Parathyroid adenoma (tissue), 2 donors: ENCODE measurements at regions not wholly inside any gene's neighbourhood (a gene's known extent, or its start where the extent isn't known, plus 50 kb on each side); places are given as distances from the start of the nearest gene placed in this dataset.

ENCODE experiments used
- H2AFZ ChIP-seq: fragments of 300-600 bp; sonication (generic); one replicate; pipeline ENCODE4 v1.7.0; 2017; ENCODE audit warnings: antibody characterized with exemption, mild to moderate bottlenecking
- H3K27ac ChIP-seq: fragments of 300-600 bp; sonication (generic); one replicate; pipeline ENCODE4 v1.7.0; 2017
- H3K27me3 ChIP-seq: fragments of 300-600 bp; sonication (generic); one replicate; pipeline ENCODE4 v1.7.0; 2017; ENCODE audit warnings: low read length; ENCODE audit not compliant: control insufficient read depth, insufficient read depth
- H3K36me3 ChIP-seq: fragments of 300-600 bp; sonication (generic); one replicate; pipeline ENCODE4 v1.7.0; 2017; ENCODE audit warnings: low read length; ENCODE audit not compliant: control insufficient read depth, insufficient read depth
- H3K4me1 ChIP-seq: fragments of 300-600 bp; sonication (generic); one replicate; pipeline ENCODE4 v1.7.0; 2017; ENCODE audit warnings: control low read depth
- H3K4me2 ChIP-seq: fragments of 300-600 bp; sonication (generic); one replicate; pipeline ENCODE4 v1.7.0; 2017; ENCODE audit warnings: low read length
- H3K4me3 ChIP-seq: fragments of 300-600 bp; sonication (generic); one replicate; pipeline ENCODE4 v1.7.0; 2017; ENCODE audit warnings: low read depth, low read length
- H3K79me2 ChIP-seq: fragments of 300-600 bp; sonication (generic); one replicate; pipeline ENCODE4 v1.7.0; 2017; ENCODE audit warnings: control low read depth
- H3K9ac ChIP-seq: fragments of 300-600 bp; sonication (generic); one replicate; pipeline ENCODE4 v1.7.0; 2017; ENCODE audit warnings: mild to moderate bottlenecking
- H3K9me3 ChIP-seq: fragments of 300-600 bp; sonication (generic); one replicate; pipeline ENCODE4 v1.7.0; 2017; ENCODE audit warnings: low read length; ENCODE audit not compliant: control insufficient read depth
- CTCF ChIP-seq: fragments of 300-600 bp; sonication (generic); IDR thresholded peaks from one replicate; pipeline ENCODE4 v1.7.0; 2017; ENCODE audit warnings: antibody characterized with exemption, mild to moderate bottlenecking
- donor health status: primary hyperparathyroidism.

DNA sequence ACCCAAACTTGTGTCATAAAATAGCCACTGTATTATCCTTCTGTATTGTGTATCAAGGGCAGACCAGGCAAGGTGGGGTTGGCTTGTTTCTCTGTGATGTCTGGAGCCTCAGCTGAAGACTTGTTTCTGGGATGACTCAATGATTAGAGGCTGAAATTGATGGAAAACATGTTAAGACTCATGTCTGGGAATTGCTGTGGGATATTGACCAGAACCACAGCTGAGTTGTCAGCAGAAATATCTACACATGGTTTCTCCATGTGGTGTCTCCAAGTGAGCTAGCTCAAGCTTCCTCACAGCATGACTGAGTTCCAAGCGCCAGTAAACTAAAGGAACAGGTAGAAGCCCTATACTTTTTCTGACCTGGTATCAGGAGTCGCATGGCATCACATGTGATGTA lies 128.5 kb upstream of the SYNDIG1 start:
- Histone ChIP-seq H3K9ac (no peak overlapping the region), H3K27me3 (no peaks in the 10 kb centered on the region), H3K4me2 (no peak overlapping the region), H2AFZ (no peak overlapping the region), H3K27ac (no peak overlapping the region), H3K36me3 (no peaks in the 10 kb centered on the region), H3K9me3 (no peaks in the 10 kb centered on the region), H3K4me1 (no peaks in the 10 kb centered on the region), H3K4me3 (no peak overlapping the region), H3K79me2 (no peaks in the 10 kb centered on the region)
- TF ChIP-seq CTCF = no peak

- no peak overlapping the region for H3K27ac ChIP-seq
- H3K27me3 ChIP-seq = no peaks in the 10 kb centered on the region
- no peaks in the 10 kb centered on the region for H3K9me3 ChIP-seq
- no peak overlapping the region for H3K9ac ChIP-seq
- no peaks in the 10 kb centered on the region for H3K79me2 ChIP-seq
- H2AFZ ChIP-seq = no peak overlapping the region
- H3K4me2 ChIP-seq = no peak overlapping the region
- no peak for TF ChIP-seq CTCF
- H3K4me1 ChIP-seq = no peaks in the 10 kb centered on the region
- no peak overlapping the region for H3K4me3 ChIP-seq
- H3K36me3 ChIP-seq = no peaks in the 10 kb centered on the region
These were observed 130.2 kb upstream of the SYNDIG1 start for GRCh38 chr20:24339210-24339641.

DNA sequence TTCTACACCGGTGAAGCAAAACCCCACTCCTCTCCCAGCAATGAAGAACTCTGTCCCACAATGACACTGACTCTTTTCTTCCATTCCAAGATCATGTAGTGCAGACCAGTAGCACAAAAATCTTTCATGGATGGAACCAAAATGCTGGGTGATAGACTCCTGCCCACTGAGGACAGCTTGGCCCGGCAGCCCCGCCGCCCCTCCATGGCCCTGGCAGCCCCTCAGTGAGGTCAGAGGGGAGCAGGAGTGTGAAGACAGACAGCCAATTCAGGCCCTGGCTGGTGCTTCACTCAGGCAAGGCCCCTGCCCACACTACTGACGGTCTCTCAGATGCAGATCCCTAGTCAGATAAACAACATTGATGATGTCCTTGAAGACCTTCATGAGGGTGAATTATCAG lies 131.9 kb upstream of the SYNDIG1 start:
- H3K4me3 ChIP-seq = no peak overlapping the region
- TF ChIP-seq CTCF = no peak
- H2AFZ ChIP-seq = no peak overlapping the region
- H3K9ac ChIP-seq = no peak overlapping the region
- H3K79me2 ChIP-seq = no peaks in the 10 kb centered on the region
- no peaks in the 10 kb centered on the region for H3K36me3 ChIP-seq
- H3K9me3 ChIP-seq = no peaks in the 10 kb centered on the region
- no peaks in the 10 kb centered on the region for H3K4me1 ChIP-seq
- no peaks in the 10 kb centered on the region for H3K27me3 ChIP-seq
- H3K27ac ChIP-seq = no peak overlapping the region
- no peak overlapping the region for H3K4me2 ChIP-seq

DNA sequence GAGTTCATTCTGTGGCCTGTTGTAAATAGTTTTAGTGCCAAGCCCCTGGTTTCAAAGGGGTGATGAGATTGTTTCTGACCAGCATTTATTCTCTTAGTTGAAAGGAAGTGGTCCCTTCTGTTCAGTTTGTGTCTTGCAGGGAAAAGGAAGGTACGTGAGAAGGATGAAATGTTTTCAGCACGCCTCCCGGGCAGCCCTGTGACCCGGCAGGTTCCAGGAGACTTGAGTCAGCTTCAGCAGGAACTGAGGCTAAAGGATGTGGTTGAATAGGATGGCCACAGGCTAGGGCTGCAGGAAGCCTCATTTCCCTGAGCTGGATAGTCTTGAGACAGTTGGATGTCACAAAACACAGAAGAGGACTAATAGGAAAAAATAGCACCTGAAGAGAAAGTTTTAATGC lies 132.4 kb upstream of the SYNDIG1 start:
- no peak overlapping the region for H3K9ac ChIP-seq

More for the DNA sequence above, 132.4 kb upstream of the SYNDIG1 start:
- TF ChIP-seq CTCF = no peak
- Histone ChIP-seq H3K4me1 (no peaks in the 10 kb centered on the region), H3K4me2 (no peak overlapping the region), H3K9me3 (no peaks in the 10 kb centered on the region), H3K36me3 (no peaks in the 10 kb centered on the region), H3K79me2 (no peaks in the 10 kb centered on the region), H2AFZ (no peak overlapping the region), H3K4me3 (no peak overlapping the region), H3K27ac (no peak overlapping the region), H3K27me3 (no peaks in the 10 kb centered on the region)
